IMR-90 (cell line): ENCODE measurements at regions not wholly inside any gene's neighbourhood (a gene's known extent, or its start where the extent isn't known, plus 50 kb on each side); places are given as distances from the start of the nearest gene placed in this dataset.
"Not testable (repeated sequence)": the region's sequence is repeated elsewhere in the genome, so short reads cannot be mapped to it uniquely, and the experiment has no call there.

Experiments
- ATAC-seq: fragments of 200-7000 bp; cut with Tn5 transposase; 2 replicates; pipeline ENCODE4 v1.9.1; 2020; ENCODE audit warnings: low read depth, mild to moderate bottlenecking, moderate library complexity
- BruUV-seq: library from RNA; stranded (reverse); fragments of 400-500 nt; replicated peaks from 2 replicates; lab custom pipeline; 2021; lab: Mats Ljungman, UMichigan
- CTCF ChIA-PET: fragments of 300-600 bp; formaldehyde crosslinking; extraction: SDS; loops from one replicate; lab custom pipeline; 2021; ENCODE audit warnings: antibody characterized with exemption; lab: Yijun Ruan, JAX
- POLR2A ChIA-PET: fragments of 300-600 bp; sonication (Branson Sonifier 250); formaldehyde crosslinking; loops from one replicate; lab custom pipeline; 2022; ENCODE audit warnings: antibody characterized with exemption; ENCODE audit not compliant: unreplicated experiment; lab: Charles Lee
- DNase-seq: peaks from one replicate; pipeline ENCODE4 v3.0.0; 2013
- H2AFZ ChIP-seq: replicated peaks from 2 replicates; pipeline ENCODE3; 2013; ENCODE audit warnings: low read length, mild to moderate bottlenecking; ENCODE audit not compliant: poor library complexity
- H2AK5ac ChIP-seq: 2 replicates; pipeline ENCODE4 v1.6.1; 2013; ENCODE audit warnings: low read depth, low read length, inconsistent platforms
- H2AK9ac ChIP-seq: replicated peaks from 2 replicates; pipeline ENCODE3; 2013; ENCODE audit warnings: mild to moderate bottlenecking, low read depth, low read length, moderate library complexity; ENCODE audit not compliant: poor library complexity
- H2BK120ac ChIP-seq: 2 replicates; pipeline ENCODE4 v1.6.1; 2013; ENCODE audit warnings: low read depth, low read length, inconsistent platforms
- H2BK15ac ChIP-seq: 3 replicates; pipeline ENCODE4 v1.6.1; 2013; ENCODE audit warnings: low read depth, low read length, inconsistent platforms
- H2BK20ac ChIP-seq: 2 replicates; pipeline ENCODE4 v1.6.1; 2013; ENCODE audit warnings: low read depth, mild to moderate bottlenecking, inconsistent platforms, low read length, moderate library complexity
- H2BK5ac ChIP-seq: 2 replicates; pipeline ENCODE4 v1.6.1; 2013; ENCODE audit warnings: mild to moderate bottlenecking, low read depth, low read length, inconsistent platforms; ENCODE audit not compliant: poor library complexity, severe bottlenecking
- H3K14ac ChIP-seq: replicated peaks from 2 replicates; pipeline ENCODE4 v1.6.1; 2013; ENCODE audit warnings: low read depth, low read length, inconsistent platforms
- H3K18ac ChIP-seq: 2 replicates; pipeline ENCODE4 v1.6.1; 2013; ENCODE audit warnings: low read depth, low read length, control low read depth
- H3K23ac ChIP-seq: 2 replicates; pipeline ENCODE4 v1.6.1; 2013; ENCODE audit warnings: low read depth, low read length, inconsistent platforms
- H3K27ac ChIP-seq: 2 replicates; pipeline ENCODE4 v1.5.1; 2013; ENCODE audit warnings: mild to moderate bottlenecking, control low read depth, low read length; ENCODE audit not compliant: insufficient read depth
- H3K27me3 ChIP-seq: 2 replicates; pipeline ENCODE4 v1.6.1; 2013; ENCODE audit warnings: low read length; ENCODE audit not compliant: control insufficient read depth, insufficient read depth
- H3K36me3 ChIP-seq: 2 replicates; pipeline ENCODE4 v1.6.1; 2013; ENCODE audit warnings: low read length, mixed read lengths; ENCODE audit not compliant: control insufficient read depth, insufficient read depth
- H3K4ac ChIP-seq: 2 replicates; pipeline ENCODE4 v1.6.1; 2013; ENCODE audit warnings: low read depth, low read length, inconsistent platforms
- H3K4me1 ChIP-seq: 2 replicates; pipeline ENCODE4 v1.6.1; 2013; ENCODE audit warnings: low read length, mixed read lengths; ENCODE audit not compliant: control insufficient read depth, insufficient read depth
- H3K4me2 ChIP-seq: 2 replicates; pipeline ENCODE4 v1.6.1; 2013; ENCODE audit warnings: low read depth, mild to moderate bottlenecking, control low read depth, low read length, moderate library complexity
- H3K4me3 ChIP-seq: 2 replicates; pipeline ENCODE4 v1.5.1; 2013; ENCODE audit warnings: low read depth, mild to moderate bottlenecking, control low read depth, low read length, moderate library complexity; ENCODE audit not compliant: insufficient read depth
- H3K56ac ChIP-seq: 2 replicates; pipeline ENCODE4 v1.6.1; 2013; ENCODE audit warnings: low read length, inconsistent platforms; ENCODE audit not compliant: insufficient read depth; ENCODE audit errors: extremely low read depth
- H3K79me1 ChIP-seq, 2 experiments: 2 replicates each; pipeline ENCODE4 v1.6.1; 2013; ENCODE audit warnings: low read length in 2 of 2, inconsistent platforms in 1 of 2, low read depth in 1 of 2
- H3K9ac ChIP-seq: 2 replicates; pipeline ENCODE4 v1.6.1; 2013; ENCODE audit warnings: low read depth, low read length, control low read depth
- H3K9me1 ChIP-seq: 2 replicates; pipeline ENCODE4 v1.6.1; 2013; ENCODE audit warnings: low read length, inconsistent platforms; ENCODE audit not compliant: insufficient read depth
- H3K9me3 ChIP-seq: 2 replicates; pipeline ENCODE4 v1.6.1; 2013; ENCODE audit warnings: low read length; ENCODE audit not compliant: control insufficient read depth, insufficient read depth
- H4K20me1 ChIP-seq: 2 replicates; pipeline ENCODE4 v1.6.1; 2013; ENCODE audit warnings: low read length, inconsistent platforms; ENCODE audit not compliant: insufficient read depth
- H4K5ac ChIP-seq: 2 replicates; pipeline ENCODE4 v1.6.1; 2013; ENCODE audit warnings: mild to moderate bottlenecking, low read depth, low read length, control low read depth
- H4K8ac ChIP-seq, 2 experiments: 2 replicates each; pipeline ENCODE4 v1.6.1; 2013; ENCODE audit warnings: low read depth in 2 of 2, low read length in 2 of 2, control low read depth in 1 of 2, inconsistent platforms in 1 of 2
- H4K91ac ChIP-seq: 2 replicates; pipeline ENCODE4 v1.6.1; 2013; ENCODE audit warnings: low read depth, low read length, inconsistent platforms; ENCODE audit not compliant: insufficient read depth
- dilution Hi-C: fragments of 300-500 bp; cut with HindIII; formaldehyde crosslinking; loops from one replicate; pipeline ENCODE4 v1.14.3; 2018; ENCODE audit warnings: low sequenced_read_pairs; ENCODE audit not compliant: unreplicated experiment
- in situ Hi-C: fragments of 300-500 bp; cut with MboI; formaldehyde crosslinking; loops from 3 replicates; pipeline ENCODE4 v1.14.3; 2019; ENCODE audit warnings: low sequenced_read_pairs, inconsistent platforms, mixed read lengths
- intact Hi-C: fragments of 100-400 bp; cut with micrococcal nuclease; formaldehyde crosslinking; loops from 2 replicates; pipeline ENCODE4 v1.10.0; 2022

DNA sequence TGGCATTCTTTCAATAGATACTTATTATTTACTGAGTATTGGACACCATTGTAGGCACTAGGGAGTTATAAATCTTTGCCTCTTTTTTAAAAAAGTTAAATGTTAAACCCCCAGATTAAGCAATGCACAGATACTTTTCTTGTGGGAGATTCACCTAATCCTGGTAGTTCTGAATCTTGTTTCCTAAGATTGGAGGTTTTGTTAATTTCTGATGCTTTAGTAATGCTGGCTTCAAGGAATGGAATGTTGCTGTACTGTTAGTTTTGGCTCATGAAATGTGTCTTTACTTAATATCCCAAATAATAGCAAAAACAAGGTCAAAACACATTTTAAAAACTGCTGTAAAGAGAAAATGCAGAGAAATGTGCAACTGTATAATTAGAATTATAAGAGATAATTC lies 200.8 kb downstream of the CCDC74A start:
- H3K4ac ChIP-seq, H3K27me3 ChIP-seq, H4K20me1 ChIP-seq, intact Hi-C loops, H3K36me3 ChIP-seq, H3K23ac ChIP-seq, H3K9me1 ChIP-seq, H3K14ac ChIP-seq, H4K5ac ChIP-seq, H2BK5ac ChIP-seq, POLR2A ChIA-PET, H2AK5ac ChIP-seq, in situ Hi-C loops, H2AFZ ChIP-seq, H4K8ac ChIP-seq, H3K4me3 ChIP-seq, H3K9me3 ChIP-seq, H3K4me1 ChIP-seq, CTCF ChIA-PET, H4K91ac ChIP-seq, H3K27ac ChIP-seq, dilution Hi-C loops, H2AK9ac ChIP-seq, BruUV-seq, H3K18ac ChIP-seq, H2BK20ac ChIP-seq, H3K56ac ChIP-seq, H3K4me2 ChIP-seq, ATAC-seq, H2BK120ac ChIP-seq, H3K9ac ChIP-seq, H3K79me1 ChIP-seq, H2BK15ac ChIP-seq: not testable (repeated sequence)
- peak; percentile 20 for DNase-seq
